HFF-Myc (cell line): ENCODE measurements at regions not wholly inside any gene's neighbourhood (a gene's known extent, or its start where the extent isn't known, plus 50 kb on each side); places are given as distances from the start of the nearest gene placed in this dataset.

ENCODE experiments used
- DNase-seq: peaks from one replicate; pipeline ENCODE4 v3.0.0-alpha.2; 2011; ENCODE audit warnings: low read depth; ENCODE audit errors: extremely low read depth
- H3K4me3 ChIP-seq: replicated peaks from 2 replicates; pipeline ENCODE4 v1.5.1; 2011; ENCODE audit warnings: low read depth, mild to moderate bottlenecking, control low read depth, low read length
- TF ChIP-seq, protein P1 (sequence below): IDR thresholded peaks from 2 replicates; pipeline ENCODE4 v1.5.1; 2012; ENCODE audit warnings: mild to moderate bottlenecking, low read depth, low read length, control low read depth; ENCODE audit errors: missing control alignments

DNA sequence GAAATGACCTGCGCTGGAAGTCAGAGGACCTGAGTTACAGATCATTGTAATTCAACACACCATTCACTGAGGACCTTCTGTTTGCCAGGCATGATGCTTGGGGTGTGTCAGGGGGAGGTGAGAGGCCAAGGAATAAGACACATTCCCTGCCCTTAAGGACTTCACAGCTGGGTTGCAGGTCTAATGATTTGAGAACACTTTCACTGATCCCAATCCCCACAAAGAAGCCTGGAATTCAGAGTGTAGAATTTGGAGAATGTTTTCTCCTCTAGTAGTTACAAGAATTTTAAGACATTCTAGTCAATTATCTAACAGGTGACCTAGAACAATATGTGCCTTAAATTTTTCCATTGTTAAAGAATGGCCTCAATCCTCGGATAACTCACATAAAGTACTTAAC, 322.4 kb downstream of the TNS1 start:
- no peak for DNase-seq
- no peak overlapping the region for H3K4me3 ChIP-seq
- TF ChIP-seq, protein P1, sequence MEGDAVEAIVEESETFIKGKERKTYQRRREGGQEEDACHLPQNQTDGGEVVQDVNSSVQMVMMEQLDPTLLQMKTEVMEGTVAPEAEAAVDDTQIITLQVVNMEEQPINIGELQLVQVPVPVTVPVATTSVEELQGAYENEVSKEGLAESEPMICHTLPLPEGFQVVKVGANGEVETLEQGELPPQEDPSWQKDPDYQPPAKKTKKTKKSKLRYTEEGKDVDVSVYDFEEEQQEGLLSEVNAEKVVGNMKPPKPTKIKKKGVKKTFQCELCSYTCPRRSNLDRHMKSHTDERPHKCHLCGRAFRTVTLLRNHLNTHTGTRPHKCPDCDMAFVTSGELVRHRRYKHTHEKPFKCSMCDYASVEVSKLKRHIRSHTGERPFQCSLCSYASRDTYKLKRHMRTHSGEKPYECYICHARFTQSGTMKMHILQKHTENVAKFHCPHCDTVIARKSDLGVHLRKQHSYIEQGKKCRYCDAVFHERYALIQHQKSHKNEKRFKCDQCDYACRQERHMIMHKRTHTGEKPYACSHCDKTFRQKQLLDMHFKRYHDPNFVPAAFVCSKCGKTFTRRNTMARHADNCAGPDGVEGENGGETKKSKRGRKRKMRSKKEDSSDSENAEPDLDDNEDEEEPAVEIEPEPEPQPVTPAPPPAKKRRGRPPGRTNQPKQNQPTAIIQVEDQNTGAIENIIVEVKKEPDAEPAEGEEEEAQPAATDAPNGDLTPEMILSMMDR, result no peak

DNA sequence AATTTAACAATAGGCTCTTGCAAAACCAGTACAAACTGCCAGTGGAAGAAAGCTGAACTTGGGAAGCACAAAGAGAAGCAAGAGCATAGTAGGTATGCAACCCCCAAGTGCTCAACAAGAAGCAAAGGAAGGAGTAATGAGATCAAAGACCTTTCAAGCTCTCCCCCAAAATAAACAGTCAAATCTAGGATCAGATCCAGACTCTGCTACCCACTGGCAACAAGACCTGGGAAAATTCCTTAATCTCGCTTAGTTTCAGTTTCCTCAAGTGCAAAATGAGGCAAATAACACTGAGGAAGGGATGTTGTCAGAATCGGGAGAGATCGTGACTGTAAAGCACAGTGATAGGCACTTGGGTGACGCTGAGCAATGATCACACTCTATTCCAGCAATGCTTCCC, 329.2 kb downstream of the TNS1 start:
- TF ChIP-seq, protein P1, result no peak

DNA sequence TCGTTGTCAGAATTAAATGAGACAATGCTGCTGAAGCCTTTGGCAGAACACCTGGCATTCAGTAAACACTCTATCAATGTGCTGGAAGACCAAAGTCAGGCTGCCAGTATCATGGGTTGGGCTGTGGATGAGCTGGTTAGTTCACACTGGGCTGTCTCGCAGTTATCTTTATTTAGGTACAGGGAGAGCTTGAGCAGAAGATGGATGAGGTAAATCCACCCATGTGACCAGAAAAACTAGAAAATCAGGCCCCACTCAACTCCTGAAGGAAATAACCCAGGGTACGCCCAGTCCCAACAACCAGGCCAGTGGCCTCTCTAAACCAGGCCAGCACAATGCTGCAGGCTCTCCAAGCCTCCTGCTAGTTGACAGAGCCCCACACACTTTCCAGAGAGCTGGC, 330.3 kb downstream of the TNS1 start:
- TF ChIP-seq, protein P1, result no peak
- H3K4me3 ChIP-seq, result no peak overlapping the region
- DNase-seq, result no peak

More for the DNA sequence above, 329.2 kb downstream of the TNS1 start:
- DNase-seq, result no peak
- no peak overlapping the region for H3K4me3 ChIP-seq

DNA sequence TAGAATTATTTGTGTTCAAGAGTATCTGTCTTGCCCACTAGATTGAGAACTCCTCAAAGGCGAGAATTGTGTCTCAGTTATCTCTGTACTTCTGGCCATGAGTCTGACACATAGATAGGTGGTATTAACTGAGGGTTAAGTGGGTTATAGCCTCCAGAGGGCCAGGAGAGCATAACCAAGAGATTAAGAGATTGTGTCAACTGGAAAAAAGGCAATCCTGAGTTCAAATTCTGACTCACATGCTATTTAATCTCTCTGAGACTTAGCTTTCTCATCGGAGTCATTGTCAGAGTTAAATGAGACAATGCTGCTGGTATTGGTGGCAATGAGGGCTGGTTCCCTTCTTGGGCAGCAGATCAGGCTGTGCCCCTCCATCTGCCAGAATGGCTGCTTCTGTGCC, 330.9 kb downstream of the TNS1 start:
- no peak for DNase-seq

DNA sequence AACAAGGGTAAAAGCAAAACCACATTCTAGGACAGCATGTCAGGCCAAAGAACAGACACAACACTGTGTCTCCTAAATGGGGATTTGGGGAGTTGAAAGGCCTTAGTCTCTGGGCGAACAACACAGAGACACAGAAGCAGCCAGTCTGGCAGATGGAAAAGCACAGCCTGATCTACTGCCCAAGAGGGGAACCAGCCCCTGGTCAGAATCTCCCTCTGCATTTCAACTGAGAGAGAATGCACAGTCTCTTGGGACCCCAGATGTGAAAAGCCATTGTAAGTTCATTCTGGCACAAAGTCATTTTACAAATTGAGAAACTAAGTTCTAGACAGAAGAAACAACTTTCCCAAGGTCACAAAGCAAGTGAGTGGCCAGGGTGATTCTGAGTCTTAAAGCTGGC, 331.7 kb downstream of the TNS1 start:
- no peak overlapping the region for H3K4me3 ChIP-seq
- TF ChIP-seq, protein P1, result no peak
- DNase-seq, result no peak

More for the DNA sequence above, 330.9 kb downstream of the TNS1 start:
- TF ChIP-seq, protein P1, result no peak
- H3K4me3 ChIP-seq, result no peak overlapping the region

DNA sequence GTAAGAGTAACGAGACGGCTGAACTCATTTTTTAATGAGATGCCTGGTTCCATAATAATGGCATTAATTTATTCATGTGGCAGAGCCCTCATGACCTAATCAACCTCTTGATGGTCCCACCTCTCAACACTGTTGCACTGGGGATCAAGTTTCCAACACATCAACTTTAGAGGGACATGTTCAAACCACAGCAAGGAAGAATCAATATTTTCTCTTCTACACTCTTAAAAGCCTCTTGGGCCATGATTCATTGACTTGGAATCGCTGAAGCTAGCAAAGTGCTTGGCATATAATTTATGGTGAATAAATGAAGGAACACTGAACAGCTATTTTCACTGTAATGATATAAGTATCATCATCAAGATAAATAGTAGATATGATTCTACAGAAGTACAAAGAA, 333.0 kb downstream of the TNS1 start:
- TF ChIP-seq, protein P1, result no peak
- DNase-seq, result no peak
- no peak overlapping the region for H3K4me3 ChIP-seq

DNA sequence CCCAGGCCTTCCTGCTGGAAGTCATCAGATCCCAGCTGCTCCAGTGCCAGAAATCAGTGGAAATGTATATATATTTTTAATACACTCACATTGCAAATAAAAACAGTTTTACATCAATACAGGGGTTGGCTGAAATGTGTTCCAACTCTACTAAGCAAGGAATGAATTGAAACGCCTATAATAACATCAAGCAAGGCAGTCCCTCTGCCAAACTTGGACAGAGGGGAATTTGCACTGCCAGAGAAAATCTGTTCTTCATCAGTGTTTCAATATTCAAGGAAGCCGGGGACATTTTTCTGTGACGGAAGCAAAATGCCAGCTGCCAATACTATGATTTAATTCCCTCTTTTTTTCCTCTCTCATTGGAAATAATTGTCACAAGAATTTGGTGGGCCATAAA, 335.3 kb downstream of the TNS1 start:
- no peak overlapping the region for H3K4me3 ChIP-seq
- DNase-seq, result no peak
- TF ChIP-seq, protein P1, result no peak
